ENCODE measurements at regions not wholly inside any gene's neighbourhood (a gene's known extent, or its start where the extent isn't known, plus 50 kb on each side); places are given as distances from the start of the nearest gene placed in this dataset.
"Not testable (repeated sequence)": the region's sequence is repeated elsewhere in the genome, so short reads cannot be mapped to it uniquely, and the experiment has no call there.

DNA sequence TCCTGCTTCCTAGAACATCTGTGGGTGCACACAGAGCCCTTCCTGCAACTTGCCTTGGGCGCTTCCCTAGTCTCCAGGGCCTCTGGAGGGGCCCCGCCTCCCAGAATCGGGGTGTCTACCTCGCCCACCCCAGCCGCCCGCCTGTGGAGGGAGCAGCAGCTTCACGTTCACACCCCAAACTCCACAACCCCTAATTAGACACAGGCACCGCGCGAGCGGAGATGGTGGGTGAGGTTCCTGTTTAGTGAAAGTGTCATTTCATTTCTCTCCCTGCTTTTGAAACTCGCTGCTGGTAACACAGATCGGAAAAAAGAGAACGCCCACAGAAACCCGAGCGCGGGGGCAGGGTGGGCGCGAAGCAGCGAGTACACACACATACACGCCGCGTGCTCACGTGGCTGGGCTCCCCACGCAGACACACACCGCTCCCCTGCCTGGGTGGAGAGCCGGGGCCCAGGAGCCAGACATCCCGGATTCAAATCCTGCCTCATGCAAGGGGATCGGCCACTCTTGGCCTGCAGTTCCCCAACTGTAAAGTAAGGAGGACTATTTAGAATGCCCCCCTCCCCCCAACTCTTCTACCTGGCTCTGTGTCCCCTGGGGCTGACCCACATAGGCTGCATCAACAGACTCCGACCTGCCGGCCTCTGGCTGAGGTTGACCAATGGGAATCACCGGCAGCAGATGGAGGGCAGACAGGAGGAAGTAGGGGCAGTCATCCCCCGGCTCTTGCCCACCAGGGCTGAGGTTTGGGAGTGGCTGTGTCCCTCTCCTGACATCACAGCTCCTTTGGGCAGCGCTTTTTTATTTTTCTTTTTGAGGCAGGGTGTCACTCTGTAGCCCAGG lies 79.2 kb upstream of the NCOR2 start:
- TF ChIP-seq, protein P1, sequence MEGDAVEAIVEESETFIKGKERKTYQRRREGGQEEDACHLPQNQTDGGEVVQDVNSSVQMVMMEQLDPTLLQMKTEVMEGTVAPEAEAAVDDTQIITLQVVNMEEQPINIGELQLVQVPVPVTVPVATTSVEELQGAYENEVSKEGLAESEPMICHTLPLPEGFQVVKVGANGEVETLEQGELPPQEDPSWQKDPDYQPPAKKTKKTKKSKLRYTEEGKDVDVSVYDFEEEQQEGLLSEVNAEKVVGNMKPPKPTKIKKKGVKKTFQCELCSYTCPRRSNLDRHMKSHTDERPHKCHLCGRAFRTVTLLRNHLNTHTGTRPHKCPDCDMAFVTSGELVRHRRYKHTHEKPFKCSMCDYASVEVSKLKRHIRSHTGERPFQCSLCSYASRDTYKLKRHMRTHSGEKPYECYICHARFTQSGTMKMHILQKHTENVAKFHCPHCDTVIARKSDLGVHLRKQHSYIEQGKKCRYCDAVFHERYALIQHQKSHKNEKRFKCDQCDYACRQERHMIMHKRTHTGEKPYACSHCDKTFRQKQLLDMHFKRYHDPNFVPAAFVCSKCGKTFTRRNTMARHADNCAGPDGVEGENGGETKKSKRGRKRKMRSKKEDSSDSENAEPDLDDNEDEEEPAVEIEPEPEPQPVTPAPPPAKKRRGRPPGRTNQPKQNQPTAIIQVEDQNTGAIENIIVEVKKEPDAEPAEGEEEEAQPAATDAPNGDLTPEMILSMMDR (IDR thresholded peaks at IDR 0.05; ENCODE audit: low read depth, low read length), result no peak
- H3K4me3 ChIP-seq (ENCODE audit: low read depth, low read length), result no peak overlapping the region

DNA sequence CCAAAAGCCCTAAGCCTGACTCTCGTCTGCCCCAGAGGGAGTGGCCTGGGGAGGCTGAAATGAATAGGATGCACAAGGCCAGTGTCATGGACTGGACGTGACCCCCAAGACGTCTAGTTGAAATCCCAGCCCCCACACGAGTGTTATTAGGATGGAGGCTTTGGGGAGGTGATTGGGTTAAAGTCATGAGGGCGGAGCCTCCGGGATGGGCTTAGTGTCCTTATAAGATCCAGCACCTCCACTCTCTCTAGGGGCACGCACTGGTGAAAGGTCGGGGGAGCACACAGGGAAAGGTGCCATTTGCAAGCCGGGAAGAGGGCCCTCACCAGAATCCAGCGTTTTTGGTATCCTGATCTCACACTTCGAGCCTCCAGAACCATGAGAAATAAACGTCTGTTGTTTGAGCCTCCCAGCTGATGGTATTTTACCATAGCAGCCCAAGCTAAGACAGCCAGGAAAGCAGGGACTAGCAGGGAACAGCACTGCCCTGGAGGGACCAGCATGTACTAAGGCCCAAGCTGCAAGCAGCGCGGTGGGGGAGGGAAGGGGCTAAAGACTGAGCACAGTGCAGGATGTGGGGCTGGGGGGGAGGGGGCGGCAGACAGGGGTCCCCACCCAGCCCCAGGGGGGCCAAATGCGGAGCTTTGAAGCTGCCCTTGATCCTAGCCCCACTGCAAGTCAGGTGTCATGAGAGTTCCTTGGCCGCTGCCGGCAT lies 78.3 kb upstream of the NCOR2 start:
- TF ChIP-seq, protein P1 (IDR thresholded peaks at IDR 0.05; ENCODE audit: low read depth, low read length), result no peak
- H3K4me3 ChIP-seq (ENCODE audit: low read depth, low read length), result no peak overlapping the region

DNA sequence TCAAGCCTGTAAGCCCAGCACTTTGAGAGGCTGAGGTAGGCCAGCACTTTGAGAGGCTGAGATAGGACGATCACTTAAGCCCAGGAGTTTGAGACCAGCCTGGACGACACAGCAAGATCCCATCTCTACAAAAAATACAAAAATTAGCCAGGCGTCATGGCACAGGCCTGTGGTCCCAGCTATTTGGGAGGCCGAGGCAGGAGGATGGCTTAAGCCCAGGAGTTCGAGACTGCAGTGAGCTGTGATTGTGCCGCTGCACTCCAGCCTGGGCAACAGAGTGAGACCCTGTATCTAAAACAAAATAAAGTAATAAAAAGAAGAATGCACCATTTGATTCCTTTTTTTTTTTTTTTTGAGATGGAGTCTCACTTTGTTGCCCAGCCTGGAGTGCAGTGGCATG lies 76.4 kb upstream of the NCOR2 start:
- not testable (repeated sequence) for H3K4me3 ChIP-seq (ENCODE audit: low read depth, low read length)

DNA sequence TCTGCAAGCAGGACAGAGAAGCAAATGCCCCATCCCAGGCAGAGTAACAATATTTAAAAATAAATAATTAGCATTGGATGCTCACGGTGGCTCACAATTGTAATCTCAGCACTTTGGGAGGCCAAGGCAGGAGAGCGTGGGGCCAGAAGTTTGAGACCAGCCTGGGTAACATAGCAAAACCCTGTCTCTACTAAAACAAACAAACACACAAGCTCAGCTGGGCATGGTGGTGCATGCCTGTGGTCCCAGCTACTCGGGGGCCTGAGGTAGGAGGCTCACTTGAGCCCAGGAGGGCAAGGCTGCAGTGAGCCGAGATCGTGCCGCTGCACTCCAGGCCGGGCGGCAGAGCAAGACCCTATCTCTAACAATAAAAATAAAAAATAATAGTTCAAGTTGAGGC lies 74.7 kb upstream of the NCOR2 start:
- TF ChIP-seq, protein P1 (IDR thresholded peaks at IDR 0.05; ENCODE audit: low read depth, low read length), result no peak
- no peak overlapping the region for H3K4me3 ChIP-seq (ENCODE audit: low read depth, low read length)

DNA sequence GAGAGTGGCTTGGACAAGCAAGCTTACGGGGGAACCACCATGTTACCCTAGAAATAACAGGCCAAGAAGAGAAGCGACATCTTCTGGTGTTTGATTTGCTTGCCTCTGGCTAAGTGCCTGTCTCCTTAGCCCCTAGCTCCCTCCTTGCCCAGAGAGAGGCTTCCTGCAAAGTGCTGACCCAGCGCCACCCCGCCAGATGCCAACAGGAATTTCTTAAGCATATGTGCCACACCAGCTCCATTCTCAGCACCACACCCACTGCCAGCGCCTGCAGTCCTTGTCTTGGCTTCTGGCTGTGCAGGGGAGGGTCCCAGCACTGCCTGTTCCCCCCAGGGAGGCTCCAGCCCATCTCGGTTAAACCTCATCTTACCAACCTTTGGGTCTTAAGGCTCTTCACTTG lies 74.2 kb upstream of the NCOR2 start:
- no peak overlapping the region for H3K4me3 ChIP-seq (ENCODE audit: low read depth, low read length)

DNA sequence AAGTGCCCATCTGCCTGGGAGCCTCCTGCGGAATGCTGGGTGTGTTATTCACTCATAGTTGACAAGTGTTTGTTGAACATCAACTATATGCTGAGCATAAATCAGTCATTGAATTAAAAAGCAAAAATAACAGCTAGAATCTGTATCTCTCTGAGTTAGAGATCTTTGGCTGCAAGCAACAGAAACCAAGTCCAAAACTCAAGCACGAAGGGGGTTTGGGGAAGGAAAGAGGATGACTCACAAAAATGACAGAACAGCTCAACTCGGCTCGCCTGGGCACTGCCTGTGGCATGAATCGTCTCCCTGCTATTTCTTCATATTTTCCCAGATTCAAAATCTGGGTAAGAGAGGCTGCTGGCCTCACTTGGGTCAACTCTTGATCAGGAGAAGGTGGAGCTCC lies 72.6 kb upstream of the NCOR2 start:
- TF ChIP-seq, protein P1 (IDR thresholded peaks at IDR 0.05; ENCODE audit: low read depth, low read length), result no peak
- no peak overlapping the region for H3K4me3 ChIP-seq (ENCODE audit: low read depth, low read length)

More for the DNA sequence above, 74.2 kb upstream of the NCOR2 start:
- TF ChIP-seq, protein P1 (IDR thresholded peaks at IDR 0.05; ENCODE audit: low read depth, low read length), result no peak

DNA sequence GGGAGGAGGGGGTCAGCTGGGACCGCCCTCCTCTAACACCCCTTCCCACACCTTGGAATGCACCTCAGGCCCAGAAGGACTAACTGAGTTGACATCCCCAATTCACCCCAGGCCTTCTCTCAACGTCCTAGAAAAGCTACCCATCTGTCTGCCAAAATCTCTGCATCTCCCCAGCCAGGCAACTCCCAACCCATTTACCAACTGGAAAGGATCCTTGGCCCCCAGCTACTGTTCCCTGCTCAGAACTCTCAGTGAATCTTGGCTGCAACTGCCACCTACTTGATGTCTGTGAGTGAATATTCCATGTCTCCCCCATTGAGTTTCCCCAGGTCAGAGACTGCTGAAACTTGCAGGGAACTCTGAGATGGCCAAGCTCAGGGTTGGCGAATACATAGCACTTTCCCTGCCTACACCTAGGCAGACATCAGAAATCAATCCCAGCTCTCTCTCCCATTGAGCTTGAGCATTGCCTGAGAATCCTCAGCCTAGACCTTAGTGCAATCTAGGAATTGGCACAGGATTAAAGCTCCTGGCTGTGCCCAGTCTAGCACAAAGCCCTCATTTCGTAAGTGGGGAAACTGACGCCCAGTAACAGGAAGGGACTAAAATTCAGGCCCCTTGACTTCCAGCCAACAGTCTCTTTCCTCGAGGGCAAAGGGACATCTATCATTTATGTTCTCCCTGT lies 71.9 kb upstream of the NCOR2 start:
- H3K4me3 ChIP-seq (ENCODE audit: low read depth, low read length), result no peak overlapping the region
- TF ChIP-seq, protein P1 (IDR thresholded peaks at IDR 0.05; ENCODE audit: low read depth, low read length), result no peak
